HCT116 (cell line): ENCODE measurements at regions not wholly inside any gene's neighbourhood (a gene's known extent, or its start where the extent isn't known, plus 50 kb on each side); places are given as distances from the start of the nearest gene placed in this dataset.

ENCODE experiments used
- ATAC-seq: fragments of 200-7000 bp; cut with Tn5 transposase; 2 replicates; pipeline ENCODE4 v1.9.1; 2020; ENCODE audit warnings: mild to moderate bottlenecking, moderate library complexity
- BruUV-seq: library from RNA; stranded (reverse); fragments of 400-500 nt; replicated peaks from 2 replicates; lab custom pipeline; 2021; lab: Mats Ljungman, UMichigan
- CTCF ChIA-PET: fragments of 300-600 bp; sonication (Branson Sonifier 250); formaldehyde crosslinking; loops from one replicate; lab custom pipeline; 2021; ENCODE audit warnings: antibody characterized with exemption; lab: Charles Lee
- POLR2A ChIA-PET: fragments of 300-600, 350-600 bp; sonication (Branson Sonifier 250); formaldehyde crosslinking; loops from one replicate; lab custom pipeline; 2021; ENCODE audit warnings: antibody characterized with exemption; lab: Charles Lee
- RAD21 ChIA-PET, 2 experiments: fragments of 300-600 bp; sonication (Branson Sonifier 250); formaldehyde crosslinking; loops; one replicate each; lab custom pipeline; 2023; ENCODE audit warnings: low total read pairs in 2 of 2; ENCODE audit not compliant: uncharacterized antibody in 2 of 2, unreplicated experiment in 2 of 2, low non-redundant PET in 1 of 2; lab: Charles Lee
- DNase-seq: peaks from one replicate; pipeline ENCODE4 v3.0.0-alpha.2; 2010; ENCODE audit warnings: low read depth, low spot score
- H2AFZ ChIP-seq: fragments of 200-600 bp; shearing (Covaris generic), sonication (generic); 2 replicates; pipeline ENCODE4 v1.6.1; 2017; ENCODE audit warnings: low read depth, mixed run types, mixed read lengths, antibody characterized with exemption, low read length; ENCODE audit not compliant: poor library complexity, severe bottlenecking
- H3K27ac ChIP-seq: 2 replicates; pipeline ENCODE4 v1.5.1; 2012; ENCODE audit warnings: low read depth, low read length
- H3K27me3 ChIP-seq: fragments of 200-600 bp; sonication (generic); 2 replicates; pipeline ENCODE4 v1.6.1; 2016; ENCODE audit warnings: mixed run types, low read length, mixed read lengths; ENCODE audit not compliant: insufficient read depth
- H3K36me3 ChIP-seq, 2 experiments: fragments of 200-500 bp in 1 of 2; fragments of 200-600 bp in 1 of 2; sonication (Bioruptor generic) in 1 of 2; sonication (generic) in 1 of 2; 2 replicates each; pipeline versions ENCODE4 v1.5.1 to v1.6.1; 2014 to 2016; ENCODE audit warnings: low read length in 2 of 2, inconsistent platforms in 1 of 2, mixed read lengths in 1 of 2, mixed run types in 1 of 2; ENCODE audit not compliant: insufficient read depth in 2 of 2, control insufficient read depth in 1 of 2
- H3K4me1 ChIP-seq, 2 experiments: fragments of 200-600 bp in 1 of 2; sonication (generic) in 1 of 2; 2 replicates each; pipeline versions ENCODE4 v1.5.1 to v1.6.1; 2012 to 2017; ENCODE audit warnings: low read length in 2 of 2, inconsistent platforms in 1 of 2, mild to moderate bottlenecking in 1 of 2, mixed read lengths in 1 of 2, mixed run types in 1 of 2, moderate library complexity in 1 of 2; ENCODE audit not compliant: insufficient read depth in 2 of 2, control insufficient read depth in 1 of 2
- H3K4me2 ChIP-seq: fragments of 200-600 bp; sonication (generic); 2 replicates; pipeline ENCODE4 v1.6.1; 2017; ENCODE audit warnings: mixed run types, low read length, mixed read lengths
- H3K4me3 ChIP-seq, 2 experiments: fragments of 200-600 bp in 1 of 2; sonication (generic) in 1 of 2; replicated peaks in 1 of 2; 2 replicates each; pipeline ENCODE4 v1.5.1; 2011 to 2016; ENCODE audit warnings: low read length in 2 of 2, control low read depth in 1 of 2, low read depth in 1 of 2, mild to moderate bottlenecking in 1 of 2, mixed read lengths in 1 of 2, mixed run types in 1 of 2
- H3K79me2 ChIP-seq: fragments of 200-600 bp; sonication (generic); 2 replicates; pipeline ENCODE4 v1.6.1; 2017; ENCODE audit warnings: mild to moderate bottlenecking, mixed run types, low read length, moderate library complexity, mixed read lengths; ENCODE audit not compliant: insufficient read depth
- H3K9ac ChIP-seq: fragments of 200-600 bp; sonication (generic); 2 replicates; pipeline ENCODE4 v1.6.1; 2016; ENCODE audit warnings: low read length, mixed read lengths
- H3K9me2 ChIP-seq: fragments of 200-600 bp; sonication (generic), shearing (Covaris generic); 2 replicates; pipeline ENCODE4 v1.6.1; 2017; ENCODE audit warnings: mixed run types, mild to moderate bottlenecking, moderate library complexity; ENCODE audit not compliant: insufficient read depth
- H3K9me3 ChIP-seq, 2 experiments: fragments of 200-500 bp in 1 of 2; fragments of 200-600 bp in 1 of 2; sonication (Bioruptor generic) in 1 of 2; sonication (generic) in 1 of 2; 2 replicates each; pipeline ENCODE4 v1.6.1; 2014 to 2017; ENCODE audit warnings: low read length in 2 of 2, mixed read lengths in 2 of 2, inconsistent platforms in 1 of 2, low read depth in 1 of 2, mild to moderate bottlenecking in 1 of 2, mixed run types in 1 of 2, moderate library complexity in 1 of 2; ENCODE audit not compliant: control insufficient read depth in 1 of 2, insufficient read depth in 1 of 2
- H4K20me1 ChIP-seq: fragments of 200-600 bp; sonication (generic), shearing (Covaris generic); 2 replicates; pipeline ENCODE4 v1.6.1; 2017; ENCODE audit warnings: mixed run types, mild to moderate bottlenecking, moderate library complexity; ENCODE audit not compliant: insufficient read depth
- ATF3 ChIP-seq: IDR thresholded peaks from 2 replicates; pipeline ENCODE4 v1.6.1; 2012
- CEBPB ChIP-seq: IDR thresholded peaks from 2 replicates; pipeline ENCODE4 v1.6.1; 2012; ENCODE audit warnings: low read depth
- CTCF ChIP-seq, 3 experiments: fragments of 200-600 bp in 1 of 3; sonication (generic) in 1 of 3; IDR thresholded peaks in 2 of 3; conservative IDR thresholded peaks in 1 of 3; 2 replicates each; pipeline ENCODE4 v1.5.1; 2012 to 2017; ENCODE audit warnings: low read depth in 2 of 3, low read length in 2 of 3, antibody characterized with exemption in 1 of 3, borderline replicate concordance in 1 of 3, control low read depth in 1 of 3, mild to moderate bottlenecking in 1 of 3, mixed read lengths in 1 of 3, mixed run types in 1 of 3, moderate library complexity in 1 of 3; ENCODE audit not compliant: insufficient read depth in 1 of 3
- EGR1 ChIP-seq: IDR thresholded peaks from 2 replicates; pipeline ENCODE4 v1.6.1; 2012; ENCODE audit warnings: low read depth
- ELF1 ChIP-seq: IDR thresholded peaks from 2 replicates; pipeline ENCODE4 v1.6.1; 2012; ENCODE audit warnings: low read depth, borderline replicate concordance
- EZH2 ChIP-seq: fragments of 200-600 bp; sonication (generic); IDR thresholded peaks from 2 replicates; pipeline ENCODE4 v1.6.1; 2017; ENCODE audit warnings: antibody characterized with exemption, mixed run types
- FOSL1 ChIP-seq: IDR thresholded peaks from 2 replicates; pipeline ENCODE4 v1.6.1; 2012; ENCODE audit warnings: low read depth
- JUND ChIP-seq: IDR thresholded peaks from 2 replicates; pipeline ENCODE4 v1.6.1; 2012
- MAX ChIP-seq: IDR thresholded peaks from 2 replicates; pipeline ENCODE4 v1.6.1; 2012
- POLR2A ChIP-seq: IDR thresholded peaks from 2 replicates; pipeline ENCODE4 v1.7.0; 2011; ENCODE audit warnings: borderline replicate concordance; ENCODE audit not compliant: insufficient read depth, insufficient read length; ENCODE audit errors: extremely low read depth
- POLR2AphosphoS5 ChIP-seq: IDR thresholded peaks from 2 replicates; pipeline ENCODE4 v1.6.1; 2011; ENCODE audit warnings: mild to moderate bottlenecking, low read depth, low read length, moderate library complexity
- RAD21 ChIP-seq: IDR thresholded peaks from 2 replicates; pipeline ENCODE4 v1.6.1; 2012; ENCODE audit warnings: low read depth, mild to moderate bottlenecking
- REST ChIP-seq: IDR thresholded peaks from 2 replicates; pipeline ENCODE4 v1.6.1; 2012; ENCODE audit warnings: low read depth
- SIN3A ChIP-seq: IDR thresholded peaks from 2 replicates; pipeline ENCODE4 v1.6.1; 2012; ENCODE audit warnings: low read depth
- SP1 ChIP-seq: IDR thresholded peaks from 2 replicates; pipeline ENCODE4 v1.6.1; 2012; ENCODE audit warnings: low read depth
- SRF ChIP-seq: IDR thresholded peaks from 2 replicates; pipeline ENCODE4 v1.6.1; 2012; ENCODE audit warnings: low read depth
- TCF7L2 ChIP-seq: IDR thresholded peaks from 2 replicates; pipeline ENCODE4 v1.7.0; 2011; ENCODE audit warnings: borderline replicate concordance, inconsistent platforms; ENCODE audit not compliant: insufficient read depth, insufficient read length; ENCODE audit errors: extremely low read depth
- ZBTB33 ChIP-seq: IDR thresholded peaks from 2 replicates; pipeline ENCODE4 v1.6.1; 2011; ENCODE audit warnings: mild to moderate bottlenecking, low read length, moderate library complexity; ENCODE audit not compliant: insufficient replicate concordance; ENCODE audit errors: extremely low read depth
- ZFX ChIP-seq: fragments of 450-650 bp; IDR thresholded peaks from 2 replicates; pipeline ENCODE4 v1.6.1; 2017
- ZNF274 ChIP-seq: fragments of 200-500 bp; sonication (Bioruptor generic); IDR thresholded peaks from 2 replicates; pipeline ENCODE4 v1.6.1; 2014; ENCODE audit warnings: mild to moderate bottlenecking, low read depth, low read length, inconsistent platforms
- intact Hi-C: fragments of 100-400 bp; cut with micrococcal nuclease; formaldehyde crosslinking; loops from 2 replicates; pipeline ENCODE4 v1.10.0; 2022

- Histone ChIP-seq H3K36me3 (no peaks in the 10 kb centered on the region), H3K4me3 (no peak overlapping the region), H3K9ac (no peak overlapping the region), H3K27me3 (no peaks in the 10 kb centered on the region), H4K20me1 (no peaks in the 10 kb centered on the region), H3K9me3 (no peaks in the 10 kb centered on the region), H3K4me1 (no peaks in the 10 kb centered on the region), H3K4me2 (no peak overlapping the region), H2AFZ (no peak overlapping the region), H3K9me2 (no peaks in the 10 kb centered on the region), H3K79me2 (no peaks in the 10 kb centered on the region), H3K27ac (no peak overlapping the region)
- intact Hi-C loops, result no loop called here
- ATAC-seq (no peak), DNase-seq (no peak)
- ChIA-PET CTCF (no interaction called here), POLR2A (no interaction called here), RAD21 (no interaction called here)
- BruUV-seq, result no TSS peak
- TF ChIP-seq ZNF274, result no peak
- TF ChIP-seq JUND, result no peak
- no peak for TF ChIP-seq FOSL1
- TF ChIP-seq ZBTB33, result no peak
- no peak for TF ChIP-seq CTCF (IDR thresholded peaks at IDR 0.05 in 2 of 3, conservative IDR thresholded peaks at IDR 0.05 in 1 of 3; ENCODE audit: borderline replicate concordance in 1 of 3, insufficient read depth in 1 of 3, low read depth in 2 of 3, low read length in 2 of 3)
- no peak for TF ChIP-seq SIN3A
- no peak for TF ChIP-seq SP1
- TF ChIP-seq CEBPB, result no peak
- no peak for TF ChIP-seq REST
- TF ChIP-seq MAX, result no peak
- no peak for TF ChIP-seq ZFX
- no peak for TF ChIP-seq POLR2A
- TF ChIP-seq RAD21, result no peak
- no peak for TF ChIP-seq EGR1
- no peak for TF ChIP-seq POLR2AphosphoS5
- TF ChIP-seq ELF1, result no peak
- TF ChIP-seq SRF, result no peak
- no peak for TF ChIP-seq ATF3
- TF ChIP-seq EZH2, result no peak
- no peak for TF ChIP-seq TCF7L2
Measured at GRCh38 chr3:145124900-145125678, 1035.9 kb downstream of the PLOD2 start.
